ENCODE measurements at regions not wholly inside any gene's neighbourhood (a gene's known extent, or its start where the extent isn't known, plus 50 kb on each side); places are given as distances from the start of the nearest gene placed in this dataset.
A peak's percentile ranks its signal among the peaks of the same experiment; 100 is the strongest.

DNA sequence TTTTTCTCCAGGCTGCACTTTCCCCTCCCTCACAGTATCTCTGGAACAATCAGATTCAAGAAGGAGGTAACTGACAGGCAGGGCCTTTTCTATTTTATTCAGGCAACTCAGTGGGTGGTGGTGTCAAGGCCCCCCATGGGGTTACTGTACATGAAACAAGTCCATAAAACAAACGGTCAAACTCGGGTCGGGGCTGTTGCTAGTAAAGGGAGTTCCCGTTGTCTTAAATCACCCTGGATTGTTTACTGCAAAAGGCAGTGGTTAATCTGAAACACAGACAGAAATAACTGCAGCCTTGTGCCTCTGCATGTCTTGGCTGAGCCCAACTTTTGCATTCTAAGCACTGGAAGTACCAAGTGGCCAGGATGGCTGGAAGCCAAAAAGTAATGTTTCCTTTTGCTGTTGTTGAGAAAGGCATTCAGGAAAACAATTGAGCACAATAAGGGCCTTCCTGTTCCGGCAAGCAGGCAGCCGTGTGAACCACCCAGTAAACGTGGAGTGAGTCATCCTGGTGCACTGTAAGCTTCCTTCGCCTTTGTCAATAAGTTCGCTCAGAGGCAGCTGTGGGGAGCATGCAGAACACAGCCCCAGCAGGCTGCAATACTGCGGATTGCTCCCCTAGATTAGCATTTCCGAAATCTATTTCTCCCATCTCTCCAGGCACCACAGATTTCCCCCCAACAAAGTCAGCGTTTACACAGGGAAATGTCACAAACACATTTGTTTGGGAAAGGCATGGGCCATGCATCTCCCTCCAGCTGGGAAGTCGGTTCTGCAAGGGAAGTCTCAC is 149.6 kb downstream of the IRS1 start (continued):
- TF ChIP-seq BRCA1 (CRISPR knock-in tag; IDR thresholded peaks at IDR 0.05) = peak; percentile 76; the same call in 1 of the 2 replicates
- TF ChIP-seq, protein P1, sequence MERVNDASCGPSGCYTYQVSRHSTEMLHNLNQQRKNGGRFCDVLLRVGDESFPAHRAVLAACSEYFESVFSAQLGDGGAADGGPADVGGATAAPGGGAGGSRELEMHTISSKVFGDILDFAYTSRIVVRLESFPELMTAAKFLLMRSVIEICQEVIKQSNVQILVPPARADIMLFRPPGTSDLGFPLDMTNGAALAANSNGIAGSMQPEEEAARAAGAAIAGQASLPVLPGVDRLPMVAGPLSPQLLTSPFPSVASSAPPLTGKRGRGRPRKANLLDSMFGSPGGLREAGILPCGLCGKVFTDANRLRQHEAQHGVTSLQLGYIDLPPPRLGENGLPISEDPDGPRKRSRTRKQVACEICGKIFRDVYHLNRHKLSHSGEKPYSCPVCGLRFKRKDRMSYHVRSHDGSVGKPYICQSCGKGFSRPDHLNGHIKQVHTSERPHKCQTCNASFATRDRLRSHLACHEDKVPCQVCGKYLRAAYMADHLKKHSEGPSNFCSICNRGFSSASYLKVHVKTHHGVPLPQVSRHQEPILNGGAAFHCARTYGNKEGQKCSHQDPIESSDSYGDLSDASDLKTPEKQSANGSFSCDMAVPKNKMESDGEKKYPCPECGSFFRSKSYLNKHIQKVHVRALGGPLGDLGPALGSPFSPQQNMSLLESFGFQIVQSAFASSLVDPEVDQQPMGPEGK (CRISPR knock-in tag; IDR thresholded peaks at IDR 0.05) = peak; percentile 47; the same call in 1 of the 2 replicates
- TF ChIP-seq, protein P2, sequence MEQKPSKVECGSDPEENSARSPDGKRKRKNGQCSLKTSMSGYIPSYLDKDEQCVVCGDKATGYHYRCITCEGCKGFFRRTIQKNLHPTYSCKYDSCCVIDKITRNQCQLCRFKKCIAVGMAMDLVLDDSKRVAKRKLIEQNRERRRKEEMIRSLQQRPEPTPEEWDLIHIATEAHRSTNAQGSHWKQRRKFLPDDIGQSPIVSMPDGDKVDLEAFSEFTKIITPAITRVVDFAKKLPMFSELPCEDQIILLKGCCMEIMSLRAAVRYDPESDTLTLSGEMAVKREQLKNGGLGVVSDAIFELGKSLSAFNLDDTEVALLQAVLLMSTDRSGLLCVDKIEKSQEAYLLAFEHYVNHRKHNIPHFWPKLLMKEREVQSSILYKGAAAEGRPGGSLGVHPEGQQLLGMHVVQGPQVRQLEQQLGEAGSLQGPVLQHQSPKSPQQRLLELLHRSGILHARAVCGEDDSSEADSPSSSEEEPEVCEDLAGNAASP (CRISPR knock-in tag; IDR thresholded peaks at IDR 0.05; ENCODE audit: borderline replicate concordance) = peak; percentile 69; the same call in 1 of the 2 replicates
- no peak for TF ChIP-seq NBN (conservative IDR thresholded peaks at IDR 0.05)
- TF ChIP-seq KDM5B (CRISPR knock-in tag; IDR thresholded peaks at IDR 0.05; ENCODE audit: borderline replicate concordance) = peak; percentile 83; the same call in 1 of the 2 replicates
- no peak for TF ChIP-seq ZNF781 (CRISPR knock-in tag; IDR thresholded peaks at IDR 0.05; ENCODE audit: borderline replicate concordance, not compliant biosample characterization)
- TF ChIP-seq, protein P3, sequence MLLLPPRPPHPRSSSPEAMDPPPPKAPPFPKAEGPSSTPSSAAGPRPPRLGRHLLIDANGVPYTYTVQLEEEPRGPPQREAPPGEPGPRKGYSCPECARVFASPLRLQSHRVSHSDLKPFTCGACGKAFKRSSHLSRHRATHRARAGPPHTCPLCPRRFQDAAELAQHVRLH (CRISPR knock-in tag; IDR thresholded peaks at IDR 0.05; ENCODE audit: borderline replicate concordance, low read depth) = peak; percentile 94
- TF ChIP-seq MAZ (IDR thresholded peaks at IDR 0.05; ENCODE audit: borderline replicate concordance, low read depth, low read length) = no peak
- peak; percentile 61; the same call in 1 of the 2 replicates for TF ChIP-seq MAZ (CRISPR knock-in tag; IDR thresholded peaks at IDR 0.05; ENCODE audit: low read depth)
- no peak for TF ChIP-seq ZKSCAN5 (CRISPR knock-in tag; IDR thresholded peaks at IDR 0.05)
- TF ChIP-seq YEATS2 (CRISPR knock-in tag; IDR thresholded peaks at IDR 0.05; ENCODE audit: borderline replicate concordance) = peak; percentile 79; the same call in 1 of the 2 replicates
- no peak for TF ChIP-seq ZNF589 (CRISPR knock-in tag; conservative IDR thresholded peaks at IDR 0.05)
- peak; percentile 99 for TF ChIP-seq JUND (CRISPR knock-in tag; IDR thresholded peaks at IDR 0.05)
- TF ChIP-seq TOPORS (CRISPR knock-in tag; IDR thresholded peaks at IDR 0.05) = no peak
- no peak for TF ChIP-seq ZNF737 (CRISPR knock-in tag; IDR thresholded peaks at IDR 0.05; ENCODE audit: borderline replicate concordance)
- TF ChIP-seq, protein P4, sequence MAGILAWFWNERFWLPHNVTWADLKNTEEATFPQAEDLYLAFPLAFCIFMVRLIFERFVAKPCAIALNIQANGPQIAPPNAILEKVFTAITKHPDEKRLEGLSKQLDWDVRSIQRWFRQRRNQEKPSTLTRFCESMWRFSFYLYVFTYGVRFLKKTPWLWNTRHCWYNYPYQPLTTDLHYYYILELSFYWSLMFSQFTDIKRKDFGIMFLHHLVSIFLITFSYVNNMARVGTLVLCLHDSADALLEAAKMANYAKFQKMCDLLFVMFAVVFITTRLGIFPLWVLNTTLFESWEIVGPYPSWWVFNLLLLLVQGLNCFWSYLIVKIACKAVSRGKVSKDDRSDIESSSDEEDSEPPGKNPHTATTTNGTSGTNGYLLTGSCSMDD (CRISPR knock-in tag; IDR thresholded peaks at IDR 0.05) = 0 out of 2 replicates have a peak, but pooled peaks have one; percentile 68
- TF ChIP-seq, protein P5, sequence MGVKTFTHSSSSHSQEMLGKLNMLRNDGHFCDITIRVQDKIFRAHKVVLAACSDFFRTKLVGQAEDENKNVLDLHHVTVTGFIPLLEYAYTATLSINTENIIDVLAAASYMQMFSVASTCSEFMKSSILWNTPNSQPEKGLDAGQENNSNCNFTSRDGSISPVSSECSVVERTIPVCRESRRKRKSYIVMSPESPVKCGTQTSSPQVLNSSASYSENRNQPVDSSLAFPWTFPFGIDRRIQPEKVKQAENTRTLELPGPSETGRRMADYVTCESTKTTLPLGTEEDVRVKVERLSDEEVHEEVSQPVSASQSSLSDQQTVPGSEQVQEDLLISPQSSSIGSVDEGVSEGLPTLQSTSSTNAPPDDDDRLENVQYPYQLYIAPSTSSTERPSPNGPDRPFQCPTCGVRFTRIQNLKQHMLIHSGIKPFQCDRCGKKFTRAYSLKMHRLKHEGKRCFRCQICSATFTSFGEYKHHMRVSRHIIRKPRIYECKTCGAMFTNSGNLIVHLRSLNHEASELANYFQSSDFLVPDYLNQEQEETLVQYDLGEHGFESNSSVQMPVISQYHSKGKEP (CRISPR knock-in tag; IDR thresholded peaks at IDR 0.05) = peak; percentile 49; the same call in 1 of the 2 replicates
